Liver (tissue), 3 donors: ENCODE measurements at regions not wholly inside any gene's neighbourhood (a gene's known extent, or its start where the extent isn't known, plus 50 kb on each side); places are given as distances from the start of the nearest gene placed in this dataset.

Source experiments
- CTCF ChIP-seq: fragments of 150-350 bp; IDR thresholded peaks from 2 replicates; pipeline ENCODE4 v1.5.1; 2017; ENCODE audit warnings: improper control_type of control experiment, low read depth, low read length; ENCODE audit not compliant: missing input control
- EGR1 ChIP-seq, 2 donors: IDR thresholded peaks; 2 replicates each; pipeline ENCODE4 v1.6.1; 2016 to 2018; ENCODE audit warnings: antibody characterized with exemption in 2 of 2, low read depth in 2 of 2
- GABPA ChIP-seq, 2 donors: IDR thresholded peaks in 1 of 2; conservative IDR thresholded peaks in 1 of 2; 2 replicates each; pipeline ENCODE4 v1.6.1; 2016; ENCODE audit warnings: antibody characterized with exemption in 2 of 2, mild to moderate bottlenecking in 1 of 2, moderate library complexity in 1 of 2
- MAX ChIP-seq: IDR thresholded peaks from 2 replicates; pipeline ENCODE4 v1.6.1; 2016; ENCODE audit warnings: antibody characterized with exemption
- RAD21 ChIP-seq, 2 donors: IDR thresholded peaks; 2 replicates each; pipeline ENCODE4 v1.6.1; 2016; ENCODE audit warnings: antibody characterized with exemption in 2 of 2, mild to moderate bottlenecking in 2 of 2
- REST ChIP-seq: IDR thresholded peaks from 2 replicates; pipeline ENCODE4 v1.6.1; 2016; ENCODE audit warnings: antibody characterized with exemption, mild to moderate bottlenecking
- RXRA ChIP-seq, 2 donors: IDR thresholded peaks; 2 replicates each; pipeline ENCODE4 v1.6.1; 2017 to 2018; ENCODE audit warnings: antibody characterized with exemption in 2 of 2, mild to moderate bottlenecking in 1 of 2
- TAF1 ChIP-seq: conservative IDR thresholded peaks from 2 replicates; pipeline ENCODE4 v1.6.1; 2016; ENCODE audit warnings: antibody characterized with exemption, mild to moderate bottlenecking
- TF ChIP-seq, protein P1 (sequence below): IDR thresholded peaks from 2 replicates; pipeline ENCODE4 v1.6.1; 2016; ENCODE audit warnings: antibody characterized with exemption
- donor health status: healthy.
- donor health status: healthy.

DNA sequence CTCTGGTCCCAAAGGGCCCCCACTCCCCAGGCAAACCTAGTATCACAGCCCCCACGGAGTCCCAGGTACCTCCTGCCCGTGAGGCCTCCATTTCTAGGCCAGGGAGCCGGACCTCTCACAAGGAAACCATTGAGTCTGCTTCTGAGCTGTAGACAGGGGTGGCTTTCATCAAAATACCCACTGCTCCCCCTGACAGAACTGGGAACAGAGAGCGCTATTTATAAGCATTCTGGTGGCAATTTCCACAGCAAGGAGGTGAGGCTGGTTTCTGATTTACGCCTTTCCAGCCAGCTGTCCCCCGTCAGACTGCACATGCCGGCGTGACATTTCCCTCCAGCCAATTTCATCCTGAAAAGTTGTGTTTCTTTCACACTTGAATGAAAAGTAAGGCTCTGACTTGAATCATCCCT is 407.5 kb upstream of the PRKCQ start:
- no peak for TF ChIP-seq CTCF
- no peak for TF ChIP-seq TAF1
- TF ChIP-seq GABPA (IDR thresholded peaks at IDR 0.05 in 1 of 2, conservative IDR thresholded peaks at IDR 0.05 in 1 of 2) = no peak
- TF ChIP-seq RXRA (IDR thresholded peaks at IDR 0.05) = no peak
- TF ChIP-seq RAD21 (IDR thresholded peaks at IDR 0.05) = no peak
- TF ChIP-seq MAX = no peak
- no peak for TF ChIP-seq REST
- no peak for TF ChIP-seq EGR1 (IDR thresholded peaks at IDR 0.05; ENCODE audit: low read depth in 2 of 2)
- TF ChIP-seq, protein P1, sequence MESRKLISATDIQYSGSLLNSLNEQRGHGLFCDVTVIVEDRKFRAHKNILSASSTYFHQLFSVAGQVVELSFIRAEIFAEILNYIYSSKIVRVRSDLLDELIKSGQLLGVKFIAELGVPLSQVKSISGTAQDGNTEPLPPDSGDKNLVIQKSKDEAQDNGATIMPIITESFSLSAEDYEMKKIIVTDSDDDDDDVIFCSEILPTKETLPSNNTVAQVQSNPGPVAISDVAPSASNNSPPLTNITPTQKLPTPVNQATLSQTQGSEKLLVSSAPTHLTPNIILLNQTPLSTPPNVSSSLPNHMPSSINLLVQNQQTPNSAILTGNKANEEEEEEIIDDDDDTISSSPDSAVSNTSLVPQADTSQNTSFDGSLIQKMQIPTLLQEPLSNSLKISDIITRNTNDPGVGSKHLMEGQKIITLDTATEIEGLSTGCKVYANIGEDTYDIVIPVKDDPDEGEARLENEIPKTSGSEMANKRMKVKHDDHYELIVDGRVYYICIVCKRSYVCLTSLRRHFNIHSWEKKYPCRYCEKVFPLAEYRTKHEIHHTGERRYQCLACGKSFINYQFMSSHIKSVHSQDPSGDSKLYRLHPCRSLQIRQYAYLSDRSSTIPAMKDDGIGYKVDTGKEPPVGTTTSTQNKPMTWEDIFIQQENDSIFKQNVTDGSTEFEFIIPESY = no peak
